ENCODE measurements at regions not wholly inside any gene's neighbourhood (a gene's known extent, or its start where the extent isn't known, plus 50 kb on each side); places are given as distances from the start of the nearest gene placed in this dataset.

GRCh38 chr1:81453971-81454370 is 346.8 kb upstream of the ADGRL2 start:
- TF ChIP-seq EZH2 (IDR thresholded peaks at IDR 0.05; ENCODE audit: insufficient read depth, poor library complexity, severe bottlenecking) = no peak
- TF ChIP-seq EZH2phosphoT487 (IDR thresholded peaks at IDR 0.05; ENCODE audit: insufficient read depth, low read depth) = no peak

All from GM23248 (cell line).